ENCODE measurements at regions not wholly inside any gene's neighbourhood (a gene's known extent, or its start where the extent isn't known, plus 50 kb on each side); places are given as distances from the start of the nearest gene placed in this dataset.

DNA sequence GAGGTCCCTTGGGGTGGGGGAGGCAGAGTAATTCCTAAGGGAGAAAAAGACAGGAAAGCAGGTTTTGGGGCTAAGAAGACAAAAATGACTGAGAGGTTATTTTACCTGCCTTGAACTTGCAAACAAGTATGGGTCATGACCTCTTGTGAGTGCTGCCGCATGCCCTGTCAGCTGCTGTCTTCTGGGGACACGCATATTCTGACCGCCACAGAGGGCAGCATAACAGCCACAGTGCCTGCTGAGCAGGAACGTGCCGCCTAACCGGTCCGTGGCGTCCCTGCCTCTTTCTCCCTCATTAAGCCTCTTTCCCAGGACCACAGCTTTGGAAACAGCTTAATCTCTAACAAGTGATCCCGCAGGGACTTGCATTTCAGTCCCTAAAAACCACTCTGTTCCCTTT, 51.3 kb upstream of the KCNA1 start:
- no peak for DNase-seq (ENCODE audit: low read depth)

DNA sequence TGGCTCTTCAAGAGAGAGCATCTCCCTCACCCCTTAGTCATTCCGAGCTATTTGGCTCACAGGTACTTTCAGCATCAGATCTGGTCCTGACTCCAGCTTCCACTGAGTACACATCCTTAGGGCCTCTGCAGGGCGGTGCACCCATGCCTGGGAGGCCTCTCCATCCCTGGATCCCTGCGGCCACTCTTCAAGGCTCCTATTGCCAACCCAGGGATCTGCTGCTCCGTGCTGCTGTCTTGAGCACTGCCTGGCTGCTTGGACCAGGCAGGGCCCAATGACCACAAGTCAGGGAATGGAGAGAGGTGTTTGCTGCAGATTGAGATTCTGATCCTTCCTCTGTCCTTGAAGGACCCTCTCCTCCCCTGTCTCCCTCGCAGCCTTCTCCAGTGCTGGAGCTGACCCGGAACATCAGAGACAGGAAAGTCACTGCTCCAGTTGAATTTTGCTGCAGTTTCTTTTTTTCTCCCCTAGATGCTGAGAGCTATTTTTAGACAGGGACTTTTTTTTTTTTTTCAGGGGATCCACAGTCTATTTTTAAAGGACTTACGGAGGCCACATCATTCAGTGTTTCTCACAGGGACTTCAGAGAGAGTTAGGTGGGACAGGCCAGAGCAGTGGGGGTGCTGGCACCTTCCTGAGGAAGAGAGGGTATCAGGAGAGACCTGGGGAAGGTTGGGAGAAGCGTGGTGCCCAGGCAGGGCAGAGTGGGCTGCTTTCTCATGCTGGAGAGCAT, 50.1 kb upstream of the KCNA1 start:
- no peak for DNase-seq (ENCODE audit: low read depth)
